Liver (tissue), 8 donors: ENCODE measurements at regions not wholly inside any gene's neighbourhood (a gene's known extent, or its start where the extent isn't known, plus 50 kb on each side); places are given as distances from the start of the nearest gene placed in this dataset.

Experiments used
- DNase-seq: peaks from one replicate; pipeline ENCODE4 v3.0.0-alpha.2; 2017; ENCODE audit warnings: low spot score
- H3K27ac ChIP-seq, 2 donors: one replicate each; pipeline ENCODE4 v1.7.0; 2013; ENCODE audit warnings: inconsistent platforms in 2 of 2, low read length in 2 of 2, control low read depth in 1 of 2, low read depth in 1 of 2, mild to moderate bottlenecking in 1 of 2
- H3K27me3 ChIP-seq, 4 donors: one replicate each; pipeline versions ENCODE4 v1.6.1 to v1.7.0; 2013; ENCODE audit warnings: low read length in 3 of 4, inconsistent platforms in 1 of 4, mild to moderate bottlenecking in 1 of 4, moderate library complexity in 1 of 4; ENCODE audit not compliant: control insufficient read depth in 4 of 4, insufficient read depth in 4 of 4
- H3K36me3 ChIP-seq, 4 donors: one replicate each; pipeline versions ENCODE4 v1.6.1 to v1.7.0; 2013; ENCODE audit warnings: low read length in 3 of 4, mild to moderate bottlenecking in 3 of 4, low read depth in 1 of 4, moderate library complexity in 1 of 4; ENCODE audit not compliant: control insufficient read depth in 4 of 4, insufficient read depth in 3 of 4
- H3K4me1 ChIP-seq, 4 donors: one replicate each; pipeline versions ENCODE4 v1.6.1 to v1.7.0; 2013; ENCODE audit warnings: low read length in 3 of 4, mild to moderate bottlenecking in 3 of 4, moderate library complexity in 1 of 4; ENCODE audit not compliant: control insufficient read depth in 4 of 4, insufficient read depth in 4 of 4
- H3K4me3 ChIP-seq, 3 donors: one replicate each; pipeline versions ENCODE4 v1.6.1 to v1.7.0; 2013; ENCODE audit warnings: low read length in 3 of 3, control low read depth in 1 of 3, low read depth in 1 of 3, mild to moderate bottlenecking in 1 of 3
- H3K9ac ChIP-seq, 2 donors: one replicate each; pipeline ENCODE4 v1.7.0; 2013; ENCODE audit warnings: low read length in 2 of 2, mild to moderate bottlenecking in 2 of 2, moderate library complexity in 2 of 2, control low read depth in 1 of 2, low read depth in 1 of 2
- H3K9me3 ChIP-seq, 4 donors: one replicate each; pipeline versions ENCODE4 v1.6.1 to v1.7.0; 2013; ENCODE audit warnings: low read length in 3 of 4; ENCODE audit not compliant: control insufficient read depth in 4 of 4
- ATF3 ChIP-seq: IDR thresholded peaks from 2 replicates; pipeline ENCODE4 v1.6.1; 2016; ENCODE audit warnings: antibody characterized with exemption
- CTCF ChIP-seq: fragments of 150-350 bp; IDR thresholded peaks from 2 replicates; pipeline ENCODE4 v1.5.1; 2017; ENCODE audit warnings: improper control_type of control experiment, low read depth, low read length; ENCODE audit not compliant: missing input control
- FOXA1 ChIP-seq: IDR thresholded peaks from 2 replicates; pipeline ENCODE4 v1.6.1; 2016; ENCODE audit warnings: antibody characterized with exemption
- FOXA2 ChIP-seq: IDR thresholded peaks from 2 replicates; pipeline ENCODE4 v1.6.1; 2016; ENCODE audit warnings: antibody characterized with exemption
- GABPA ChIP-seq, 2 donors: IDR thresholded peaks in 1 of 2; conservative IDR thresholded peaks in 1 of 2; 2 replicates each; pipeline ENCODE4 v1.6.1; 2016; ENCODE audit warnings: antibody characterized with exemption in 2 of 2, mild to moderate bottlenecking in 1 of 2, moderate library complexity in 1 of 2
- HNF4G ChIP-seq: IDR thresholded peaks from 2 replicates; pipeline ENCODE4 v1.6.1; 2016; ENCODE audit warnings: antibody characterized with exemption
- MAX ChIP-seq: IDR thresholded peaks from 2 replicates; pipeline ENCODE4 v1.6.1; 2016; ENCODE audit warnings: antibody characterized with exemption
- NR2F2 ChIP-seq: IDR thresholded peaks from 2 replicates; pipeline ENCODE4 v1.6.1; 2016; ENCODE audit warnings: antibody characterized with exemption
- RAD21 ChIP-seq, 2 donors: IDR thresholded peaks; 2 replicates each; pipeline ENCODE4 v1.6.1; 2016; ENCODE audit warnings: antibody characterized with exemption in 2 of 2, mild to moderate bottlenecking in 2 of 2
- RXRA ChIP-seq, 2 donors: IDR thresholded peaks; 2 replicates each; pipeline ENCODE4 v1.6.1; 2017 to 2018; ENCODE audit warnings: antibody characterized with exemption in 2 of 2, mild to moderate bottlenecking in 1 of 2
- SP1 ChIP-seq: IDR thresholded peaks from 2 replicates; pipeline ENCODE4 v1.6.1; 2018; ENCODE audit warnings: antibody characterized with exemption, mild to moderate bottlenecking
- TAF1 ChIP-seq: conservative IDR thresholded peaks from 2 replicates; pipeline ENCODE4 v1.6.1; 2016; ENCODE audit warnings: antibody characterized with exemption, mild to moderate bottlenecking
- ZBTB33 ChIP-seq: IDR thresholded peaks from 2 replicates; pipeline ENCODE4 v1.6.1; 2016; ENCODE audit warnings: antibody characterized with exemption
- WGBS: extraction: QIAGEN DNeasy Blood & Tissue Kit; methylation state at CpG from one replicate; pipeline ENCODE4 v1.1.7; 2013; 5-methylcytosine and 5-hydroxymethylcytosine counted together
- donor health status: healthy.
- donor health status: healthy.
- donor health status: healthy.
- donor health status: healthy.
- donor health status: healthy.

- TF ChIP-seq ZBTB33 (no peak), FOXA2 (no peak), MAX (no peak), RAD21 (IDR thresholded peaks at IDR 0.05) (no peak), TAF1 (no peak), NR2F2 (no peak)
Measured at GRCh38 chr14:31987721-31988120, 89.4 kb upstream of the ARHGAP5 start (continued).

GRCh38 chr14:31988244-31988643 is 88.9 kb upstream of the ARHGAP5 start:
- TF ChIP-seq RXRA (IDR thresholded peaks at IDR 0.05) (peak in 1 of 2 donors; percentile 15), GABPA (IDR thresholded peaks at IDR 0.05 in 1 of 2, conservative IDR thresholded peaks at IDR 0.05 in 1 of 2) (no peak)
- Histone ChIP-seq H3K36me3 (no peaks in the 10 kb centered on the region), H3K4me1 (no peaks in the 10 kb centered on the region), H3K4me3 (no peak overlapping the region), H3K27me3 (no peaks in the 10 kb centered on the region), H3K9ac (no peak overlapping the region), H3K9me3 (peaks cover 0 to 8% (median 0%) of the 10 kb centered on the region in 4 donors), H3K27ac (no peak overlapping the region)
- no peak for DNase-seq
- WGBS = 59% methylated on average over 1 of the region's 1 CpG

- Histone ChIP-seq H3K9ac (no peak overlapping the region), H3K27ac (no peak overlapping the region), H3K4me3 (no peak overlapping the region), H3K9me3 (peaks cover 0 to under 1% (median 0%) of the 10 kb centered on the region in 4 donors), H3K27me3 (no peaks in the 10 kb centered on the region), H3K36me3 (no peaks in the 10 kb centered on the region), H3K4me1 (no peaks in the 10 kb centered on the region)
- DNase-seq = no peak
- no peak for TF ChIP-seq FOXA2
- no peak for TF ChIP-seq TAF1
- no peak for TF ChIP-seq RXRA (IDR thresholded peaks at IDR 0.05)
- TF ChIP-seq HNF4G = no peak
- TF ChIP-seq NR2F2 = no peak
- no peak for TF ChIP-seq ATF3
- TF ChIP-seq FOXA1 = no peak
- no peak for TF ChIP-seq RAD21 (IDR thresholded peaks at IDR 0.05)
- WGBS = 84% methylated on average over 6 of the region's 6 CpGs
Measured at GRCh38 chr14:31990183-31990857, 86.8 kb upstream of the ARHGAP5 start.

- Histone ChIP-seq H3K27ac (no peak overlapping the region), H3K9me3 (no peaks in the 10 kb centered on the region), H3K27me3 (no peaks in the 10 kb centered on the region), H3K9ac (no peak overlapping the region), H3K4me3 (no peak overlapping the region), H3K4me1 (no peaks in the 10 kb centered on the region), H3K36me3 (no peaks in the 10 kb centered on the region)
- WGBS = 60% methylated on average over 6 of the region's 6 CpGs
- DNase-seq = no peak
- no peak for TF ChIP-seq RAD21 (IDR thresholded peaks at IDR 0.05)
- TF ChIP-seq RXRA (IDR thresholded peaks at IDR 0.05) = no peak
- no peak for TF ChIP-seq ZBTB33
- TF ChIP-seq GABPA (IDR thresholded peaks at IDR 0.05 in 1 of 2, conservative IDR thresholded peaks at IDR 0.05 in 1 of 2) = no peak
- TF ChIP-seq SP1 = no peak
- TF ChIP-seq FOXA1 = no peak
- no peak for TF ChIP-seq NR2F2
- TF ChIP-seq CTCF = no peak
- TF ChIP-seq TAF1 = no peak
Measured at GRCh38 chr14:31990926-31991572, 86.1 kb upstream of the ARHGAP5 start.
